HL-60 (cell line): ENCODE measurements at regions not wholly inside any gene's neighbourhood (a gene's known extent, or its start where the extent isn't known, plus 50 kb on each side); places are given as distances from the start of the nearest gene placed in this dataset.

ENCODE experiments used
- GABPA ChIP-seq: IDR thresholded peaks from 2 replicates; pipeline ENCODE4 v1.6.1; 2012; ENCODE audit warnings: low read depth
- TF ChIP-seq, protein P1 (sequence below): IDR thresholded peaks from one replicate; pipeline ENCODE4 v1.5.1; 2011; ENCODE audit warnings: low read length, control low read depth, inconsistent platforms; ENCODE audit not compliant: insufficient read depth

DNA sequence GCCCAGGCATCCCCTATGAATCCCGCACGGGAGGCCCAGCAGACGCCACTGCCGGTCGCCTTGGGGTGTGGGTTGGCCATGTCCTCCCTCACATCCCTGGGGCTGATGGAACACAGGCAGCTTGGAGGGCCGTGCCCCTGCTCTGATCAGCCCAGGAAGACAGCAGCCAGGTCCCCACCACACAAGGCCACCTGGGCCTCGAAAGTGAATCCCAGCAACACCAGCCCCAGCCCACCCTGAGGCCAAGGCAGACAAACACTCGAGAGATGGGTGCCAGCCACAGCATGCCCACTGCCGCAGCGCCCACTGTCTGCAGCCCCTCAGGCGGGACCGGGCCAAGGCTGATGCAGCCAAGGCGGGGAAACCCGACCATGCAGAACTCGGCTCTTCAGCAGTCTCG lies 85.5 kb downstream of the HMX1 start:
- TF ChIP-seq GABPA = no peak
- TF ChIP-seq, protein P1, sequence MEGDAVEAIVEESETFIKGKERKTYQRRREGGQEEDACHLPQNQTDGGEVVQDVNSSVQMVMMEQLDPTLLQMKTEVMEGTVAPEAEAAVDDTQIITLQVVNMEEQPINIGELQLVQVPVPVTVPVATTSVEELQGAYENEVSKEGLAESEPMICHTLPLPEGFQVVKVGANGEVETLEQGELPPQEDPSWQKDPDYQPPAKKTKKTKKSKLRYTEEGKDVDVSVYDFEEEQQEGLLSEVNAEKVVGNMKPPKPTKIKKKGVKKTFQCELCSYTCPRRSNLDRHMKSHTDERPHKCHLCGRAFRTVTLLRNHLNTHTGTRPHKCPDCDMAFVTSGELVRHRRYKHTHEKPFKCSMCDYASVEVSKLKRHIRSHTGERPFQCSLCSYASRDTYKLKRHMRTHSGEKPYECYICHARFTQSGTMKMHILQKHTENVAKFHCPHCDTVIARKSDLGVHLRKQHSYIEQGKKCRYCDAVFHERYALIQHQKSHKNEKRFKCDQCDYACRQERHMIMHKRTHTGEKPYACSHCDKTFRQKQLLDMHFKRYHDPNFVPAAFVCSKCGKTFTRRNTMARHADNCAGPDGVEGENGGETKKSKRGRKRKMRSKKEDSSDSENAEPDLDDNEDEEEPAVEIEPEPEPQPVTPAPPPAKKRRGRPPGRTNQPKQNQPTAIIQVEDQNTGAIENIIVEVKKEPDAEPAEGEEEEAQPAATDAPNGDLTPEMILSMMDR = no peak
